ENCODE measurements at regions not wholly inside any gene's neighbourhood (a gene's known extent, or its start where the extent isn't known, plus 50 kb on each side); places are given as distances from the start of the nearest gene placed in this dataset.

GRCh38 chr6:41425511-41425910, 90.1 kb downstream of the NCR2 start:
- TF ChIP-seq POLR2AphosphoS5 (IDR thresholded peaks at IDR 0.05) (no peak), EP300 (IDR thresholded peaks at IDR 0.05) (no peak), CTCF (IDR thresholded peaks at IDR 0.05) (no peak), POLR2A (IDR thresholded peaks at IDR 0.05) (no peak)

Measured in gastroesophageal sphincter (tissue), 3 donors.